ENCODE measurements at regions not wholly inside any gene's neighbourhood (a gene's known extent, or its start where the extent isn't known, plus 50 kb on each side); places are given as distances from the start of the nearest gene placed in this dataset.

DNA sequence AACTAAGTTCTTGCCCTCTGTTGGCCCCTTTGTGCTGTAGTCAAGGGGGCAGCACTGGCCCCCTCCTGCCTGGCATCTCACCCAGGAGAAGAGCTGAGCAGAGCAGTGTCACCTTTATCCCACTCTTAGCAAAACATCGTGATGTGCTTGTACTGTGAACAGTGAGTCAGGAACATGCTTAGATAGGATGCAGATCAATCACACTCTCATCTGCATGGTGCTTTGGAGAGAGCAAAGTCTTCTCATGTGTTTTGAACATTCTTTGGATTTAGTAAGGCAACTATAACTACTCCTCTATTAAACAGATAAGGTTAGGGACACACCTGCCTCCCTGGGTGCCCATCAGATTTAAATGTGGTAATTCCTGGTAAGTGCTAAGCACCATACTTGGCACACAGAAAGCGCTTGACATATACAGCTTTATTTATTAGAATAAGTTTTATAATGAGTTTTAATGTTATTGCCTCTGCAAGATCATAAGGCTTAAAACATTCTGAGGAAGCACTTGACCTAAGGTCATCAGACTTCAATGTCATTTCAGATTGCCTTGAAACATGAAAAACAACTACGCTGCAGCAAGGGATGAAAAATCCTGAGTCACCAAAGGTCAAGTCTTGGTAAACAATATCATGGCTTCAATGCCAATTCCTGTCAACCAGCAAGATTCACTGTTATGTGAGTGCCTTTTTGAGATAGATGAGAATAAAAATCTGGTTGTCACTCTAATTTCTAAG, 82.4 kb upstream of the IRS2 start:
- no peak overlapping the region for H3K27ac ChIP-seq
- H3K27me3 ChIP-seq (replicated peaks; ENCODE audit: insufficient read depth) = no peaks in the 10 kb centered on the region
- no peak for DNase-seq (ENCODE audit: low spot score)
- TF ChIP-seq, protein P1, sequence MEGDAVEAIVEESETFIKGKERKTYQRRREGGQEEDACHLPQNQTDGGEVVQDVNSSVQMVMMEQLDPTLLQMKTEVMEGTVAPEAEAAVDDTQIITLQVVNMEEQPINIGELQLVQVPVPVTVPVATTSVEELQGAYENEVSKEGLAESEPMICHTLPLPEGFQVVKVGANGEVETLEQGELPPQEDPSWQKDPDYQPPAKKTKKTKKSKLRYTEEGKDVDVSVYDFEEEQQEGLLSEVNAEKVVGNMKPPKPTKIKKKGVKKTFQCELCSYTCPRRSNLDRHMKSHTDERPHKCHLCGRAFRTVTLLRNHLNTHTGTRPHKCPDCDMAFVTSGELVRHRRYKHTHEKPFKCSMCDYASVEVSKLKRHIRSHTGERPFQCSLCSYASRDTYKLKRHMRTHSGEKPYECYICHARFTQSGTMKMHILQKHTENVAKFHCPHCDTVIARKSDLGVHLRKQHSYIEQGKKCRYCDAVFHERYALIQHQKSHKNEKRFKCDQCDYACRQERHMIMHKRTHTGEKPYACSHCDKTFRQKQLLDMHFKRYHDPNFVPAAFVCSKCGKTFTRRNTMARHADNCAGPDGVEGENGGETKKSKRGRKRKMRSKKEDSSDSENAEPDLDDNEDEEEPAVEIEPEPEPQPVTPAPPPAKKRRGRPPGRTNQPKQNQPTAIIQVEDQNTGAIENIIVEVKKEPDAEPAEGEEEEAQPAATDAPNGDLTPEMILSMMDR (IDR thresholded peaks at IDR 0.05) = no peak
- TF ChIP-seq POLR2AphosphoS5 (IDR thresholded peaks at IDR 0.05) (no peak), POLR2A (IDR thresholded peaks at IDR 0.05) (no peak)
- H3K9me3 ChIP-seq = no peaks in the 10 kb centered on the region
- WGBS = 72% methylated on average over 3 of the region's 3 CpGs
- intact Hi-C loops (cut with DNase I) = no loop called here
- H3K36me3 ChIP-seq = no peaks in the 10 kb centered on the region
- H3K4me1 ChIP-seq (replicated peaks) = no peaks in the 10 kb centered on the region
- H3K4me3 ChIP-seq = peak overlapping the region in 1 of 2 donors; percentile 8

DNA sequence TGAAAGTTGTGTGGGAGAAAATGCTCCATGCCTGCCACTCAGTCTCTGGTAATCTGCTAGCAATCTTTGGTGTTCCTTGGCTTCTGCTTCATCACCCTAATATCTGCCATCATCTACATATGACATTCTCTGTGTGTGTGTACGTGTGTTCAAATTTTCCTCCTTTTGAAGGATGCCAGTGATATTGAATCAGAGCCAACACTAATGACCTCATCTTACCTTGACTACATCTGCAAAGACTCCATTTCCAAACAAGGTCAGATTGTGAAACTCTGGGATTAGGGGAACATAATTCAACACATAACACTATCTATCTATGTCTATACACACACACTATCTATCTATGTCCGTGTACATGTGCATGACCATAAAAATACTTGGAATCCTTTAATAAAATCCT, 81.4 kb upstream of the IRS2 start:
- Histone ChIP-seq H3K27me3 (replicated peaks; ENCODE audit: insufficient read depth) (no peaks in the 10 kb centered on the region), H3K36me3 (no peaks in the 10 kb centered on the region), H3K4me1 (replicated peaks) (no peaks in the 10 kb centered on the region), H3K9me3 (no peaks in the 10 kb centered on the region), H3K4me3 (no peak overlapping the region), H3K27ac (no peak overlapping the region)
- 39% methylated on average over 2 of the region's 2 CpGs for WGBS
- DNase-seq (ENCODE audit: low spot score) = no peak
- intact Hi-C loops (cut with DNase I) = no loop called here
- TF ChIP-seq POLR2AphosphoS5 (IDR thresholded peaks at IDR 0.05) = no peak

DNA sequence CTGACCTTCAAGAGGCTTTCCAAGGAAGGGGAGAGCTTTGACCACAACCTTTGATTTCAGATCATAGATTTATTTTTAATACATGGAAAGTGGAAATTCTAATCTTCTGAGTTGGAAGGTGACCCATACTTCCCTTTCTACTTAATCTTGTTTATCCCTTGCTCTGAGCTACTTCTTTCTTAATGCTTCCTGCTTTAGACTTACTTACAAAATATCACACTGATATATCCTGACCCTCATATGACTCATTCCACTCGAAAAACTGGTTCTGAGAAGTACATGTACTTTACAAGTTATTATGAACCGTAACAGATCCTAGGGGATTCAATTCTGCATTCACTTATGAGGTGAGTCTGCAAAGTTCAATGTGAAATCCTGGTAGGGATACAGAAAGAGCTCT, 76.2 kb upstream of the IRS2 start:
- DNase-seq (ENCODE audit: low spot score) = no peak
- no peaks in the 10 kb centered on the region for H3K4me1 ChIP-seq (replicated peaks)
- intact Hi-C loops (cut with DNase I) = no loop called here
- H3K27ac ChIP-seq = no peak overlapping the region
- TF ChIP-seq, protein P1 (IDR thresholded peaks at IDR 0.05) = no peak
- no peak for TF ChIP-seq POLR2A (IDR thresholded peaks at IDR 0.05)
- TF ChIP-seq POLR2AphosphoS5 (IDR thresholded peaks at IDR 0.05) = peak; percentile 26
- H3K27me3 ChIP-seq (replicated peaks; ENCODE audit: insufficient read depth) = no peaks in the 10 kb centered on the region
- H3K9me3 ChIP-seq = no peaks in the 10 kb centered on the region
- no peak overlapping the region for H3K4me3 ChIP-seq
- WGBS = 22% methylated on average over 2 of the region's 2 CpGs
- no peaks in the 10 kb centered on the region for H3K36me3 ChIP-seq

DNA sequence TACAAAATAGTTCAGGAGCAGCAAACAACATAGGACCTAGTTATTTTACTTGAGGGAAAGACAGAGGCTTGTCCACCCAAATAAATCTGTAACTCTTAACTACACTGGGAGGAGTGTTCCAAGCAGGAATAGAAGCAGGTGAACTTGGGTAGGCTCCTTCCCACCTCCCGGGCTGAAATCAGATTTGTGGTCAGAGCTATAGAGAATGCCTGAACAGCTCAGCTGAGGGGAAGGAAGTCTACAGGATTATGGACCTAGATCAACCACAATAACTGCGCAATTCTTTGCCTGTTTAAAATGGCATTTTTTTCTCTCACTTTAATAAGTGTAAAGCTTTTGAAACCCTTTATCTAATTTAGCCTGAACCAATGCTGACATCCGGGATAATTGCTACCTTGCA, 73.5 kb upstream of the IRS2 start:
- no peak for DNase-seq (ENCODE audit: low spot score)
- intact Hi-C loops (cut with DNase I) = no loop called here
- H3K4me3 ChIP-seq = no peak overlapping the region

DNA sequence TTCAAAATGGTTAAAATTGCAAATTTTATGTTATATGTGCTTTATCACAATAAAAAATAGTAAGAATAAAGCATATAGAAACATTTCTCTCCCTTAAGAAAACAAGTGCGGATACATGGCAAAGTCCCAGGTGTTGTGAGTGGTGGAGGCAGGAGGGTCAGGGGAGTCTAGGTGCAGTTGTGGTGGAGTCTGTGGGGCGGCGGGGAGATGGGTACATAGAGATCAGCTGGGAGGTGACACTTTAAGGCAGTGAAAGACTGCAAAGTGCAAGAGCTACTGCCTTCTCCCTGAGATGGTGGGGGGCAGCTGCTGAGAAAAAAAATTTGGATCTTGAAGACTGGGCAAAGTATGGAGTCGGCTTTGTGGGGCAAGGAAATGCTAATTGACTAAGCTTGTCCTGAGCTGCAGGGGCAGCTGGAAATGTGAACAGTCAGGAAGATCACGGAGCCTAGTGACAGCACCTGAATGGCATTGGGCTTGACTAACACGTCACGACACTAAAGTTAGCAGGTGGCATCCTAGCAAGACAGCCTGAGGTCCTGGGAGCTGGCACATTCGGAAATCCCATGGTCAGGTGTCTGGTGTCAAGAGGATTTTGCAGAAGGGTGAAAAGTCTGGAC, 72.9 kb upstream of the IRS2 start:
- Histone ChIP-seq H3K4me3 (no peak overlapping the region), H3K27ac (no peak overlapping the region), H3K9me3 (no peaks in the 10 kb centered on the region), H3K4me1 (replicated peaks) (no peaks in the 10 kb centered on the region), H3K36me3 (no peaks in the 10 kb centered on the region), H3K27me3 (replicated peaks; ENCODE audit: insufficient read depth) (no peaks in the 10 kb centered on the region)
- TF ChIP-seq POLR2A (IDR thresholded peaks at IDR 0.05) = no peak
- TF ChIP-seq, protein P1 (IDR thresholded peaks at IDR 0.05) = no peak
- TF ChIP-seq POLR2AphosphoS5 (IDR thresholded peaks at IDR 0.05) = no peak
- no peak for DNase-seq (ENCODE audit: low spot score)
- WGBS = 66% methylated on average over 8 of the region's 8 CpGs
- intact Hi-C loops (cut with DNase I) = no loop called here

More for the DNA sequence above, 73.5 kb upstream of the IRS2 start:
- Histone ChIP-seq H3K36me3 (no peaks in the 10 kb centered on the region), H3K4me1 (replicated peaks) (no peaks in the 10 kb centered on the region), H3K9me3 (no peaks in the 10 kb centered on the region), H3K27ac (no peak overlapping the region), H3K27me3 (replicated peaks; ENCODE audit: insufficient read depth) (no peaks in the 10 kb centered on the region)
- WGBS = 67% methylated on average over 3 of the region's 3 CpGs
- TF ChIP-seq, protein P1 (IDR thresholded peaks at IDR 0.05) = no peak
